Smooth muscle cell (in vitro differentiated cells): ENCODE measurements at regions not wholly inside any gene's neighbourhood (a gene's known extent, or its start where the extent isn't known, plus 50 kb on each side); places are given as distances from the start of the nearest gene placed in this dataset.

ENCODE experiments used
- DNase-seq: peaks from one replicate; lab custom pipeline; 2025; ENCODE audit not compliant: unreplicated experiment; lab: John Stamatoyannopoulos, UW
- H2AFZ ChIP-seq: fragments of 200-600 bp; sonication (generic); 2 replicates; pipeline ENCODE4 v1.6.0; 2016; ENCODE audit warnings: antibody characterized with exemption, low read depth, mild to moderate bottlenecking
- H3F3A ChIP-seq: fragments of 200-600 bp; sonication (generic); 2 replicates; pipeline ENCODE4 v1.6.0; 2017; ENCODE audit warnings: antibody characterized with exemption, low read depth
- H3K27ac ChIP-seq: fragments of 200-600 bp; sonication (generic); 2 replicates; pipeline ENCODE4 v1.5.1; 2016; ENCODE audit warnings: low read depth, mild to moderate bottlenecking
- H3K27me3 ChIP-seq: fragments of 200-600 bp; sonication (generic); 2 replicates; pipeline ENCODE4 v1.6.1; 2016; ENCODE audit warnings: low read depth, mild to moderate bottlenecking
- H3K36me3 ChIP-seq: fragments of 200-600 bp; sonication (generic); 2 replicates; pipeline ENCODE4 v1.5.1; 2016; ENCODE audit warnings: low read depth
- H3K4me1 ChIP-seq: fragments of 200-600 bp; sonication (generic); 2 replicates; pipeline ENCODE4 v1.5.1; 2016; ENCODE audit warnings: low read depth
- H3K4me2 ChIP-seq: fragments of 200-600 bp; sonication (generic); 2 replicates; pipeline ENCODE4 v1.6.0; 2016; ENCODE audit warnings: mild to moderate bottlenecking
- H3K4me3 ChIP-seq: fragments of 200-600 bp; sonication (generic); 2 replicates; pipeline ENCODE4 v1.5.1; 2016; ENCODE audit warnings: mild to moderate bottlenecking
- H3K79me2 ChIP-seq: fragments of 200-600 bp; sonication (generic); 2 replicates; pipeline ENCODE4 v1.6.0; 2016; ENCODE audit warnings: low read depth, mild to moderate bottlenecking
- H3K9ac ChIP-seq: fragments of 200-600 bp; sonication (generic); 2 replicates; pipeline ENCODE4 v1.6.0; 2016; ENCODE audit warnings: low read depth
- H3K9me3 ChIP-seq: fragments of 200-600 bp; sonication (generic); replicated peaks from 2 replicates; pipeline ENCODE4 v1.5.1; 2016; ENCODE audit warnings: low read depth
- H4K20me1 ChIP-seq: fragments of 200-600 bp; sonication (generic); 2 replicates; pipeline ENCODE4 v1.6.0; 2016; ENCODE audit warnings: low read depth
- WGBS: methylation state at CpG from one replicate; pipeline ENCODE4 v1.1.7; 2016; ENCODE audit warnings: low lambda C conversion rate; 5-methylcytosine and 5-hydroxymethylcytosine counted together
- TF ChIP-seq, protein P1 (sequence below): fragments of 200-600 bp; sonication (generic); IDR thresholded peaks from 2 replicates; pipeline ENCODE4 v1.5.1; 2017; ENCODE audit warnings: borderline replicate concordance, mild to moderate bottlenecking, antibody characterized with exemption; ENCODE audit not compliant: insufficient read depth, poor library complexity, severe bottlenecking

DNA sequence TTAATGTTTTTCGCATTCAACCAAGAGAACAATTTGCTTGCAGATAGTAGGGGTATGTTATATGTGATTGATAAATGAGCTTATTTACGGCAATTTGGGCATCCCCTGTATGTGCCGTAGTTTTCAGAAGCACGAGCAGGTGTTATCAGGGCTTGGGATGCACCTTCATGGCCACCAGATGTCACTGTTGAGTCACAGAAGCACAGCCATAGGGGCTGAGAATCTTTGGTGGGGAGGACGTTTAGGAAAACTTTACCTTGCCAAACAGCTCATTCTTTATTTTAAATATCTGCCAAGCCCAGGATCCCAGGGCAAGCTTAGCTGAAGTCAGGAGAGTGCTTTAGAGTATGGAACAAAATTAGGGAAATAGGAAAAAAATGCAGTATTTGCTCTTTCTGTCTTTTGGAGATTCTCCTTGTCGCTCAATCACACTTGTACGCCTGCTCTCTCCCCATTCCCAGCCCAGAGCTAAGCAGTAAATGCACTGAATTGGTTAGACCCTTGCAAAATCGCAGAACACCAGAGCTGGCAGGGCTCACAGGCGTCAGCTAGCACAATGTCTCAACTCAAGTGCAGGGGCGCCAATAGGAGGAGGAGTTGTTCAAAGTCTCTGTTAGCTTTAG lies 93.6 kb upstream of the MPHOSPH6 start:
- Histone ChIP-seq H3K4me1 (no peaks in the 10 kb centered on the region), H3K4me2 (no peak overlapping the region), H3K27ac (no peak overlapping the region), H3F3A (no peaks in the 10 kb centered on the region), H3K36me3 (no peaks in the 10 kb centered on the region), H4K20me1 (no peaks in the 10 kb centered on the region), H3K79me2 (no peaks in the 10 kb centered on the region), H2AFZ (no peak overlapping the region), H3K27me3 (peaks cover 59% of the 10 kb centered on the region), H3K9ac (no peak overlapping the region), H3K9me3 (no peaks in the 10 kb centered on the region), H3K4me3 (no peak overlapping the region)
- WGBS: 53% methylated on average over 10 of the region's 10 CpGs
- no peak for DNase-seq
- TF ChIP-seq, protein P1, sequence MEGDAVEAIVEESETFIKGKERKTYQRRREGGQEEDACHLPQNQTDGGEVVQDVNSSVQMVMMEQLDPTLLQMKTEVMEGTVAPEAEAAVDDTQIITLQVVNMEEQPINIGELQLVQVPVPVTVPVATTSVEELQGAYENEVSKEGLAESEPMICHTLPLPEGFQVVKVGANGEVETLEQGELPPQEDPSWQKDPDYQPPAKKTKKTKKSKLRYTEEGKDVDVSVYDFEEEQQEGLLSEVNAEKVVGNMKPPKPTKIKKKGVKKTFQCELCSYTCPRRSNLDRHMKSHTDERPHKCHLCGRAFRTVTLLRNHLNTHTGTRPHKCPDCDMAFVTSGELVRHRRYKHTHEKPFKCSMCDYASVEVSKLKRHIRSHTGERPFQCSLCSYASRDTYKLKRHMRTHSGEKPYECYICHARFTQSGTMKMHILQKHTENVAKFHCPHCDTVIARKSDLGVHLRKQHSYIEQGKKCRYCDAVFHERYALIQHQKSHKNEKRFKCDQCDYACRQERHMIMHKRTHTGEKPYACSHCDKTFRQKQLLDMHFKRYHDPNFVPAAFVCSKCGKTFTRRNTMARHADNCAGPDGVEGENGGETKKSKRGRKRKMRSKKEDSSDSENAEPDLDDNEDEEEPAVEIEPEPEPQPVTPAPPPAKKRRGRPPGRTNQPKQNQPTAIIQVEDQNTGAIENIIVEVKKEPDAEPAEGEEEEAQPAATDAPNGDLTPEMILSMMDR: peak; percentile 93

DNA sequence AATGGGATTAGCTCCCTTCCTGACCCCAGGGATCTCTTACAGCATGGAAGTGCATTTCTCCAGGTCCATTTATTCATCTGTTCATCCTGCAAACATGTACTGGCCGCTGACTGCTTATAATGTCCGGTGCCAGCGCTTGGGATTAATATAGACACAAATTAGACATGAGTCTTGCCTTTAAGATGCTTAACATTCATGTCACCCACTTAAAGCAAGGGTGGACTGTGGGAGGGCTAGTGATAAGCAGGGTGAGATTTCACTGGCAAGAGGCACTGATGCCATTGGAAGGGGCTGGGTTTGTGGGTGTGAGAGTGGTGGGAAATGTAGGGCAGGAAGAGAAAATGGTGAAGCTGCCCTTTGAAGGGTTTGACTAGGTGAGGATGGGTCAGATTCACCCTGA lies 92.2 kb upstream of the MPHOSPH6 start:
- Histone ChIP-seq H3K4me3 (no peak overlapping the region), H4K20me1 (no peaks in the 10 kb centered on the region), H3K27ac (no peak overlapping the region), H3K4me1 (no peaks in the 10 kb centered on the region), H3F3A (no peaks in the 10 kb centered on the region), H3K9ac (no peak overlapping the region), H2AFZ (no peak overlapping the region), H3K4me2 (no peak overlapping the region), H3K9me3 (no peaks in the 10 kb centered on the region), H3K36me3 (no peaks in the 10 kb centered on the region), H3K27me3 (peaks cover 46% of the 10 kb centered on the region), H3K79me2 (no peaks in the 10 kb centered on the region)
- WGBS: 93% methylated on average over 3 of the region's 3 CpGs
- TF ChIP-seq, protein P1: no peak
- DNase-seq: no peak

DNA sequence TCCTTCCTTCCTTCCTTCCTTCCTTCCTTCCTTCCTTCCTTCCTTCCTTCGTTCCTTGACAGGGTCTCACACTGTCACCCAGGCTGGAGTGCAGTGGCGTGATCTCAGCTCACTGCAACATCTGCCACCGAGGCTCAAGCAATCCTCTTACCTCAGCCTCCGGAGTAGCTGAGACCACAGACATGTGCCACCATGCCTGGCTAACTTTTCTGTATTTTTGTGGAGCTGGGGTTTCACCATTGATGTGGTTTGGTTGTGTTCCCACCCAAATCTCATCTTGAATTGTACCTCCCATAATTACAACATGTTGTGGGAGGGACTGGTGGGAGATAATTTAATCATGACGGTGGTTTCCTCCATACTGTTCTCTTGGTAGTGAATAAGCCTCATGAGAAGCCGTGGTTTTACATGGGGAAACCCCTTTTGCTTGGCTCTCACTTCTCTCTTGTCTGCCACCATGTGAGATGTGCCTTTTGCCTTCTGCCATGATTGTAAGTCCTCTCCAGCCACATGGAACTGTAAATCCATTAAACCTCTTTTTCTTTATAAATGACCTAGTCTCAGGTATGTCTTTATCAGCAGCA lies 90.3 kb upstream of the MPHOSPH6 start:
- Histone ChIP-seq H3F3A (no peaks in the 10 kb centered on the region), H3K27me3 (peaks cover 41% of the 10 kb centered on the region)

More for the DNA sequence above, 90.3 kb upstream of the MPHOSPH6 start:
- Histone ChIP-seq H3K9ac (no peak overlapping the region), H2AFZ (no peak overlapping the region), H3K27ac (no peak overlapping the region), H4K20me1 (no peaks in the 10 kb centered on the region), H3K4me1 (no peaks in the 10 kb centered on the region), H3K4me3 (no peak overlapping the region), H3K79me2 (no peaks in the 10 kb centered on the region), H3K4me2 (no peak overlapping the region), H3K36me3 (no peaks in the 10 kb centered on the region), H3K9me3 (no peaks in the 10 kb centered on the region)
- TF ChIP-seq, protein P1: no peak
- DNase-seq: no peak
- 86% methylated on average over 5 of the region's 6 CpGs for WGBS
